Forelimb muscle (tissue), 1 donor: ENCODE measurements at regions not wholly inside any gene's neighbourhood (a gene's known extent, or its start where the extent isn't known, plus 50 kb on each side); places are given as distances from the start of the nearest gene placed in this dataset.

ENCODE experiments used
- DNase-seq: peaks from one replicate; pipeline ENCODE4 v3.0.0-alpha.2; 2013; ENCODE audit warnings: low read depth

GRCh38 chr18:40469851-40470250 is 1485.2 kb upstream of the PIK3C3 start:
- no peak for DNase-seq

- peak; percentile 17 for DNase-seq
Observed at GRCh38 chr18:40469316-40469715, 1485.7 kb upstream of the PIK3C3 start.

- DNase-seq, result no peak
Observed at GRCh38 chr18:40464032-40464431, 1491.0 kb upstream of the PIK3C3 start.

GRCh38 chr18:40453903-40454302 is 1501.1 kb upstream of the PIK3C3 start:
- DNase-seq, result no peak

GRCh38 chr18:40452599-40452998 is 1502.4 kb upstream of the PIK3C3 start:
- DNase-seq, result no peak

- no peak for DNase-seq
Observed at GRCh38 chr18:40450751-40451150, 1504.3 kb upstream of the PIK3C3 start.

- no peak for DNase-seq
Observed at GRCh38 chr18:40447820-40448219, 1507.2 kb upstream of the PIK3C3 start.

- DNase-seq, result no peak
Observed at GRCh38 chr18:40440088-40440487, 1514.9 kb upstream of the PIK3C3 start.

- DNase-seq, result no peak
Observed at GRCh38 chr18:40437517-40437916, 1517.5 kb upstream of the PIK3C3 start.

- no peak for DNase-seq
Observed at GRCh38 chr18:40431071-40431985, 1523.7 kb upstream of the PIK3C3 start.

GRCh38 chr18:40423291-40423690 is 1531.7 kb upstream of the PIK3C3 start:
- DNase-seq, result no peak

- no peak for DNase-seq
Observed at GRCh38 chr18:40420675-40421074, 1534.4 kb upstream of the PIK3C3 start.

- DNase-seq, result no peak
Observed at GRCh38 chr18:40417501-40417900, 1537.5 kb upstream of the PIK3C3 start.

- DNase-seq, result no peak
Observed at GRCh38 chr18:40415821-40416220, 1539.2 kb upstream of the PIK3C3 start.

- no peak for DNase-seq
Observed at GRCh38 chr18:40415176-40415791, 1539.8 kb upstream of the PIK3C3 start.

- DNase-seq, result no peak
Observed at GRCh38 chr18:40414155-40414754, 1540.8 kb upstream of the PIK3C3 start.

GRCh38 chr18:40413160-40413559 is 1541.9 kb upstream of the PIK3C3 start:
- no peak for DNase-seq

GRCh38 chr18:40412410-40412809 is 1542.6 kb upstream of the PIK3C3 start:
- no peak for DNase-seq

- no peak for DNase-seq
Observed at GRCh38 chr18:40407909-40408308, 1547.1 kb upstream of the PIK3C3 start.

GRCh38 chr18:40404284-40404683 is 1550.8 kb upstream of the PIK3C3 start:
- no peak for DNase-seq

- no peak for DNase-seq
Observed at GRCh38 chr18:40402052-40402451, 1553.0 kb upstream of the PIK3C3 start.

GRCh38 chr18:40388121-40388520 is 1566.9 kb upstream of the PIK3C3 start:
- no peak for DNase-seq
